ENCODE measurements at regions not wholly inside any gene's neighbourhood (a gene's known extent, or its start where the extent isn't known, plus 50 kb on each side); places are given as distances from the start of the nearest gene placed in this dataset.

- Histone ChIP-seq H3K9me3 (ENCODE audit: control insufficient read depth, insufficient read depth, low read length) (peaks cover 6% of the 10 kb centered on the region; the same call in 1 of the 2 replicates), H3K4me3 (ENCODE audit: low read depth, low read length) (no peak overlapping the region), H3K27me3 (ENCODE audit: control insufficient read depth, insufficient read depth, low read length) (no peaks in the 10 kb centered on the region), H3K27ac (ENCODE audit: low read depth, low read length) (no peak overlapping the region)
- no peak for DNase-seq (ENCODE audit: low read depth, low spot score)
- no peak for TF ChIP-seq CTCF (IDR thresholded peaks at IDR 0.05; ENCODE audit: low read depth, low read length)
- CTCF ChIA-PET, result no interaction called here
- POLR2A ChIA-PET, result no interaction called here
These were observed 355.9 kb upstream of the SEL1L start for GRCh38 chr14:81889529-81889928.

DNA sequence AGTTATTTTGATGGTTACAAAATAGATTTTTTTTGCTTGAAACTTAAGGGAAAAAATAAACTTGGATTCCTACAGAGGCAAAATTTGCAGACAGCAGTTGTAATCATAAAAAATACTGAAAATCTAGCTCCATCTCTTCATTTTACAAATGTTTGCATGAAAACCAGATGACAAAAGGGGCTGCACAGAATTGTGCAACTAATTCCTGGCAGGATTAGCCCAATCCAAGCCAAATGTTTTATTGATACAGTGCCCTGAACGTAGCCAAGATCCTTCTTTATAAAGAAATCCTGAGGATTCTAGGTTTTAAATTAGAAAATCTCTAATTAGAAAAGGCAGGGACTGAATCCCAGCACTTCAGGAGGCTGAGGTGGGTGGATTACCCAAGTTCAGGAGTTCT, 356.4 kb upstream of the SEL1L start:
- TF ChIP-seq CTCF (IDR thresholded peaks at IDR 0.05; ENCODE audit: low read depth, low read length), result no peak
- ChIA-PET POLR2A (no interaction called here), CTCF (no interaction called here)
- no peak for DNase-seq (ENCODE audit: low read depth, low spot score)
- Histone ChIP-seq H3K27me3 (ENCODE audit: control insufficient read depth, insufficient read depth, low read length) (no peaks in the 10 kb centered on the region), H3K9me3 (ENCODE audit: control insufficient read depth, insufficient read depth, low read length) (peaks cover 6% of the 10 kb centered on the region; the same call in 1 of the 2 replicates), H3K4me3 (ENCODE audit: low read depth, low read length) (no peak overlapping the region), H3K27ac (ENCODE audit: low read depth, low read length) (no peak overlapping the region)

DNA sequence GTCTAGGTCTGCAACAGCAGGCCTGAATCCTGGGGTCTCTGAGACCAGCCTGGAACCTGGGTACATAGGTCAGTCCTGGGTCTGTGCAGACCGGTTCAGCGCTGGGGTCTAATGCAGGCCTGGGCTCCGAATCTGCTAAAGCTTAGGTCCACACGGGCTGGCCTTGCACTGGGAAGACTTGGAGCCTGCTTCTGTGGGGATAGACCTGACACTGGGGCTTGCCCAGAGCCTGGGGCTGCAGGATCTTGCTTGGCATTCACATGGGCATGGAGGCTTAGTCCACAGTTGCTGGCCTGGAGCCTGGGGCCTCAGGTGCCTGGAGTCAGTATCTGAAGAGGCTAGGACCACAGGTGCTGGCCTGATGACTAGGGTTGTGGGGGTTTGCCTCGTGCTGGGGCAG, 369.8 kb upstream of the SEL1L start:
- no peak for DNase-seq (ENCODE audit: low read depth, low spot score)
- no peak overlapping the region for H3K27ac ChIP-seq (ENCODE audit: low read depth, low read length)
- POLR2A ChIA-PET, result no interaction called here
- CTCF ChIA-PET, result no interaction called here
- H3K4me3 ChIP-seq (ENCODE audit: low read depth, low read length), result no peak overlapping the region
- no peak for TF ChIP-seq CTCF (IDR thresholded peaks at IDR 0.05; ENCODE audit: low read depth, low read length)
- no peaks in the 10 kb centered on the region for H3K27me3 ChIP-seq (ENCODE audit: control insufficient read depth, insufficient read depth, low read length)
- peaks cover 12% of the 10 kb centered on the region for H3K9me3 ChIP-seq (ENCODE audit: control insufficient read depth, insufficient read depth, low read length)

DNA sequence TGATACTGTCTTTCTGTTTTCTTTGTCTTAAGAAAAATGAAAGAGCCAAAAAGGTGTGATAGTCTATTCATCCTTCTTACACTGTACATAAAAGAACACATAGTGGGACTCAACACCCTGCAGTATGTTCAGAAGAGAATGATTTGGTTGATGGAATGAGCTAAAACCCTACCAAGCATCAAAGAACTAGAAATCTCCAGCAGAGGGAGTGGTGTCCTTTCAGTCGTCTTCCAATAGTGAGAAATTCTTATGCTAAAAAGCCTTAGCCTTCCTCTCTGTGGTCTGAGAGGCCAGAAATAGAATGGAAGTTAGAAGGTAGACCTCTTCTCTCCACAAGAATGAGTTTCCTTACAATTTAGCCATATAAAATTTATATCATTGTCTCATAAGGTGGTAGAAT, 393.4 kb upstream of the SEL1L start:
- H3K9me3 ChIP-seq (ENCODE audit: control insufficient read depth, insufficient read depth, low read length), result peaks cover 7% of the 10 kb centered on the region
- CTCF ChIA-PET, result no interaction called here
- H3K27ac ChIP-seq (ENCODE audit: low read depth, low read length), result no peak overlapping the region
- TF ChIP-seq CTCF (IDR thresholded peaks at IDR 0.05; ENCODE audit: low read depth, low read length), result no peak
- no peak for DNase-seq (ENCODE audit: low read depth, low spot score)
- no peaks in the 10 kb centered on the region for H3K27me3 ChIP-seq (ENCODE audit: control insufficient read depth, insufficient read depth, low read length)
- H3K4me3 ChIP-seq (ENCODE audit: low read depth, low read length), result no peak overlapping the region
- POLR2A ChIA-PET, result no interaction called here

DNA sequence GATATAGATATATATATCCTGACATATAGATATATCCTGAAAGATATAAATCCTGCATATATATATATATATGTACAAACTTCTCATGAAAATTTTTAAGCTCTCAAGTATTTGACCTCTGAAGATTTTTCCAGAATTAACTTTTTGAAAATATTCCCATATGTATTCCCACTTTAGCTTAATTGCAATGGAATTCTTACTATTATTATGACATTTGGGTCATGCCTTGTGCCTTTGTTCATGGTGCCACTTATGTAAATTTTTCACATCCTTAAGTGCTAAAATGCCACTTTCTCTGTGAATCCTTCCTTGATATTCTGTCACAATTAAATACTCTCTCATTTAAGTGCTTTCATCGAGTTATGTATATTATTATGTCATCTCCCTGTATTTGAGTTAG, 398.2 kb upstream of the SEL1L start:
- peaks cover 7% of the 10 kb centered on the region for H3K9me3 ChIP-seq (ENCODE audit: control insufficient read depth, insufficient read depth, low read length)
- no peak overlapping the region for H3K27ac ChIP-seq (ENCODE audit: low read depth, low read length)
- H3K27me3 ChIP-seq (ENCODE audit: control insufficient read depth, insufficient read depth, low read length), result no peaks in the 10 kb centered on the region
- no peak overlapping the region for H3K4me3 ChIP-seq (ENCODE audit: low read depth, low read length)
- ChIA-PET CTCF (no interaction called here), POLR2A (no interaction called here)
- TF ChIP-seq CTCF (IDR thresholded peaks at IDR 0.05; ENCODE audit: low read depth, low read length), result no peak
- DNase-seq (ENCODE audit: low read depth, low spot score), result no peak
